ENCODE measurements at regions not wholly inside any gene's neighbourhood (a gene's known extent, or its start where the extent isn't known, plus 50 kb on each side); places are given as distances from the start of the nearest gene placed in this dataset.
"Not testable (repeated sequence)": the region's sequence is repeated elsewhere in the genome, so short reads cannot be mapped to it uniquely, and the experiment has no call there.

DNA sequence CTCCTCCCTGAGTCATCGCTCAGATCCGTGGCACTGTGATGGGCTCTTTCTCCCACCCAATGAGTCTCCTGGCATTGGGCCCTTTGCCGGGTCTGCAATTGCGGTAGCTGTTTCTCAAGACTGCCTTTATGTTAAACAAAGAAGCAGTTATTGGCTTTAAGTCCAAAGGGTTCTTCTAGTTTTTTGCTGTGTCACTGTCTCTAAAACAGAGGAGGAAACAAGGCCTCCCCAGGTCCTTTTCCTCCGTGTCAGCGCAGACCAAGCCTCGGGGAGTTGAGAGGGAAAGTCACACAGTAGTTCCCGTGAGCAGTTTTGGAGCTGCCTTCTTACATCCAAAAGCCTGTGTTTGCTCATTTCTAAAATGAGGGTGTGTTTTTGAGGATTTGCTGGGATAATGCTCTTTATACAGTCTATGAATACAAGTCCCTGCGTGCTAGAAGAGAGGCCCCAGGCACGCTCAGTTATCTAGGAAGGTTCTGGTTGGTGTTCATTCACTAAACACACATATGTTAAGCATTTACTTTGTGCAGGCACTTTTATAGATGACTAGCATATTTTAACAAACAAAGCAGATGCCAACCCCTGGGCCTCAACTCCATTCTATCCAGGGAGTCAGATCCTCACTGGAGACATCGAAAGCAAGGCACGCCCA lies 126.0 kb upstream of the PZP start:
- DNase-seq, result no peak

DNA sequence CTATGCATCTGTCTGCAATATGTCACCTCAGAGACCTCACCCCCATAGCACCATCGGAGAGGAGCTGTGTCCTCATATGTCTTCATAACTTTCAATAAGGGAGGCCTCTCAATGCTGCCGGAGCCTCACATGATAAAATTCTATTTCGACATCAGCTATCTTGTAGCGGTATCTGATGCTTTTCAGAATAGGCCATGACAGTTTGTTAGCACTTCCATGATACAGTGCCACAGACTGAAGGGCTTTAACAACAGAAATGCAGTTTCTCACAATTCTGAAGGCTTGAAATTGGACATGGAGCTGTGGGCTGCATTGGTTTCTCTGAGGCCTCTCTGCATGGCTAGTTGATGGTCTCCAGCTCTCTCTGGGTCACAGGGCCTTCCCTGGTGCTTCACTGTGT lies 125.0 kb upstream of the PZP start:
- DNase-seq, result no peak

DNA sequence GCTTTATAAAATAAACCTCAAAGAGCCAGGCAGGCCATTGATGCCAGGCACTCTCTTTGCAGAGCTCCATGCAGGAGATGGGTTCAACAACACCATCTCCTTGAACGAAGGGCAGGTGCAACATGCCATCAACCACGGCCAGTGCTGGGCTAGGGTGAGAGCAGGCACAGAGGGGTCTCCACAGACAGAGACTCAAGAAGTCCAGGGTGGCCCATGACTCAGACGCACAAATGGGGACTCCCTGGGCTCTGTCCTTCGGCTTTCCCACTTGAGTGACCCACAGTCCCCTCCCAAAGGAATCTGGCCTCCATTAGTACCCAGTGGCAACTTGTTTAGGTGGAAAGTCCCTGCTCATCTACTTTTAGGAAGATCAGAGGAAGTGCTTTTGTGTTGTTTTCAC lies 124.4 kb upstream of the PZP start:
- DNase-seq, result no peak

DNA sequence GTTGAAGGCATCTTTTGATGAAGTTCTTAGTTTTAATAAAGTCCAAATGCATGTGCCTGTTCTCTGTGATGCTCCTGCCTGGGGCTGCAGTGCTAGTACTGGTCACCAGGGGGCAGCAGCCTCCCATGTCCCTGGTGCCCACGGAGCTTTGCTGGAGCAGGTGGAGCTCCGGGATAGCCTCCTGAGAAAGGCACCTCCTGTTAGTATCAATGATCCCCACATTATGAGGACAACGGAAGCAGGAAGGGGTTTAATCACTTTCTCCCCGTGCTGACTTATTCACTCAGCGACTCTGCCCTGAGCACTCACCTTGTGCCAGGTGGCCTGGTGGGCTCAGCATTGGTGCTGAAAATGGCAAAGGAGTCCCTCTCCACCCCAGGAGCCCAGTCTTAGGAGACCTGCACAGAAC lies 123.0 kb upstream of the PZP start:
- peak; percentile 49 for DNase-seq

DNA sequence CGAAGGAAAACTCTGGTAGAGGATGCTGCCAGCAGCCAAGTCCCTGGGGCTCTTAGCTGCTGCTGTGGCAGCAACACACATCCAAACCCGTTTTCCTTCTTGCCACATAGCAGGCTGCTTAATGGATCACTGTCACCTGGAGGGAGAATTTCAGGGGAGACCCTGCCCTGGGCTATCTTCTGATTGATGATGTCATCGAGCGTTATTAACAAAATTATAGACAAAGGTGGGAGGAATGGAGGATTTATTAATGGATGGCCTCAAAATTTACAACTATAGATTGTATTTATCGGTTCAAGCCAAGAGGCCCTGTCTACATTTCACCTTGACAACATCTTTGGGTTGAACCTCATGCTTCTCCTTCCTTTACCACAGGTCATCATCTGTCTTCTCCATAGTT lies 120.8 kb upstream of the PZP start:
- DNase-seq, result no peak

DNA sequence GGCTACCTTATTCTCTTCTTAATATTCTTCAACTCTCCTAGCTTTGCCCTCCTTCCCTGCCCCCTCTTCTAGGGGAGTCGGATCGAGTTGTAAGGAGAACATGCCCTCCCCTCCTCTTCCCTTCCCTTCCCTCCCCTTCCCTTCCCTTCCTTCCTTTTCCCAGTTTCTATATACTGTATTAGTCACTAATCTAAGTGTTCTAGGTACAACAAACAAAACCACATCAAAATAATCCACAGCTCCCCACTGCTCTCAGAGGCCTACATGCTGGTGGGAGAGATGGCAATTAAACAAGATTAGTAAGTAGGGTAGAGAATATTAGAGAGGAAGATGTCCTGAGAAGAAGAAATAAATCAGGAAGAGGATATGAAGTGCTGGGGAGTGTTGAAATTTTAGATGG lies 119.9 kb upstream of the PZP start:
- DNase-seq, result no peak

DNA sequence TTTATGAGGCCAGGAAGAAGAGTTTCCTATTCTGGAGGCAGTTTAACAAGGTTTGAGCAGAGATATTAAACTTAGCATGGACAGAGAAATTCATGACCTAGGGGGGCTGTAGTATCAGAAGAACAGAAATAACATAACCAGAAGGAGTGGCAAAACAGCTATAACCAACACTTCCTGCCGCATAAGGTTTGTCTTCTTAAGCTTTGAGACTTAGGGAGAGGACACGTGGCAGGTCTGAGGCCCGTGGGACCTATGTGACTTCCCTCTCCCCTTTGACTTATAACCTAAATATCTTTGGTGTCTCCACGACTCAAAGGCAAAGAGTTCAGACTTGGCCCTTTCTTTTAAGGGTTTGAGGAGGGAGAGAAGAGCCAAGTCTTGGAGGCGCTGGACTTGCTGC lies 119.1 kb upstream of the PZP start:
- no peak for DNase-seq

DNA sequence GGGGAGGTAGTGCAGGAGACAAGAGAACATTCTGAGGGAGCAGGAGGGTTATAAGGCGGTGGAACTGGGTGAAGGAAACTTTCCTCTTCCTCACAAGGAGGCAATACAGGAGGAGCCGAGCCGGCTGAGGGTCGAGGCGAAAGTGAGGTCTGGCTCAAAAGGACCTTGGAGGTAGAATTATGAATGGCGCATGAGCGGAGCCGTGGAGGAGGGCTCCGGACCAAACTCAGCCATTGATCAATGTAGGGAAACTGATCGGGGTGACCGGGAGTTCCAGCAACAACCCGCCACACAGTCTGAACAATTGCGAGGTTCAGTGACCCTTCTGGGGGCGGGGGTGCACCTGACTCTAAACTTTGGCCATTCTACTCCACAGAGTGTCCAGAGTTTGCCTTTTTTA lies 118.7 kb upstream of the PZP start:
- not testable (repeated sequence) for DNase-seq

DNA sequence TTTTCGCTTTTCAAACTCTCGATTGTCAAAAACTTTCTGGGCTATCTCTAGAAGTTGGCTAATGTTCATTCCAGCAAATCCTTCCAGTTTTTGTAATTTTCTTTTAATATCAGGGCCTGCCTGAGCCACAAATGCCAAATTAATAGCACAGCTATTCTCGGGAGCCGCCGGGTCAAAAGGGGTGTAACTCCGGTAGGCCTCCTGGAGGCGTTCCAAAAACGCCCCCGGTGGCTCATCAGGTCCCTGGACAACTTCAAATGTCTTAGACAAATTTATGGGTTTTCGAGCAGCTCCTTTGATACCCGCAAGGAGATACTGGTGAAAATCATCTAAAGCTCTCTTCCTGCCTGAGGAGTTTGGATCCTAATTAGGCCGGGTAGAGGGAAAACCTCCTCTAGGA lies 117.9 kb upstream of the PZP start:
- no peak for DNase-seq

DNA sequence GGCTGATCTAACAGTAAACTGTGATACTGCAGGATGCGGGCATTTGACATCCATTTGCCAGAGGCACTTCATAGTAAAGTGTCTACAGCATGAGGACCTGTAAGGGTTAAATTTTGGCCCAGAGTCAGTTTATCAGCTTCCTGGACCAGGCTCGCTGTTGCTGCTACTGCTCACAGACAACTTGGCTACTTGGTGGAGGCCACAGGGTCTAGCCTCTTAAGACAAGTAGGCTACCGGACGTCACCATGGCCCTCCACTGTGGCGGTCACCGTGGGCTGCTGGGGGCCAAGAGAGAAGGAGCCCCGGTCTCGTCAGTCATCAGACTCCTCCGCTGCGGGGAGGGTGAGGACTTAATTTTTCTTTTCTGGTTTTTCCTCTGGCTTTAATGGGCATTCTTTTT lies 117.3 kb upstream of the PZP start:
- no peak for DNase-seq

DNA sequence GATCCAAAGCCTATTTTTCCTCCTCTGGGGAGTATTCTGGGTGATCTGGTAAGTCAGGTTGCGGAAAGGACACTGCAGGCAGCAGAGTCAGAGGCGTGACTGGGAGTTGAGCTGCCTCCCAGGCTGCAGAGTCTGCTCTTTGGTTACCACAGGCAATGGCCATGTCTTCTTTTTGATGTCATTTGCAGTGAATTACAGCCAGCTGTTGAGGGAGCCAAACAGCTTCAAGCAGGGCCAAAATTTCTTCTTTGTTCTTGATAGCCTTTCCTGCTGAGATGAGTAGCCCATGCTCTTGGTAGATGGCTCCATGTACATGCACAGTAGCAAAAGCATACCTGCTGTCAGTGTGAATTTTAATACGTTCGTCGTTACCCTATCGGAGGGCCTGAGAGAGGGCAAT lies 116.6 kb upstream of the PZP start:
- DNase-seq, result no peak

DNA sequence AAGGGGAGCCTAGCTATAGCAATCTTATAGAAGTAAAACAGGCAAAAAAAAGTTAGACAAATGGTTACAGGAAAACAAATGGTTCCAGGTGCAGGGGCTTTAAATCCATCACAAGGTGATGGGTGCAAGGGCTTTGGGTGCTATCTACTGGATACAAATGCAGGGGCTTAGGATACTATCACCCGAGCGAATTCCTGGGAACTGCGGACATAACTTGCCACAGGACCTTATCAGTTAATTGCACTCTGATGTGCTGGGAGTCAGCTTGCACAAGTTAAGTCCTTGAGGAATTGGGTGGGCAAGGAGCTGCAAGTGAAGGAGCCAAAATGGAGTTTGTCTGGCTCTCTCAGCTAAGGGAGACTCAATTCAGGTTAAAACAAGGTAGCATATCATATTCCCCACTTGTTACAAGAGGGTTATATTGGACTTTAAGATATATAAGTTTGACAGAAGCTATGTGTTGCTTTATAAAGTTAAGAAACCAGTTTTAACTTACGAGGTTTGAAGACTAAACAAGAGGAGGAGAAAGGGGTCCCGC lies 115.0 kb upstream of the PZP start:
- DNase-seq, result no peak

DNA sequence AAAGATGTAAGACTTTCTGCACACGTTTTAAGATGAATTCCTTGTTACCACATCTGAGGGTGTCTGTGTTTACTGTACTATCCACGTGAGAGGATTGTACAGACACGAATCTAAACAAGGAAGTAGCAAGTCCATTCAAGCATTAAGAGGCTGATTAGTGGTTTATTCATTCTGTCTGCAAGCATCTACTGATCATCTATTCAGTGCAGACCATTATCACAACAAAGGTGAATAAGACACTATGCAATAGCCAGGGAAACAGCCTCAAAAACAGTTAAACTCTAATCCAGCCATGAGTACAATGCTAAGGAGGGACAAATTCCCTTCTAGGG lies 111.6 kb upstream of the PZP start:
- DNase-seq, result no peak

DNA sequence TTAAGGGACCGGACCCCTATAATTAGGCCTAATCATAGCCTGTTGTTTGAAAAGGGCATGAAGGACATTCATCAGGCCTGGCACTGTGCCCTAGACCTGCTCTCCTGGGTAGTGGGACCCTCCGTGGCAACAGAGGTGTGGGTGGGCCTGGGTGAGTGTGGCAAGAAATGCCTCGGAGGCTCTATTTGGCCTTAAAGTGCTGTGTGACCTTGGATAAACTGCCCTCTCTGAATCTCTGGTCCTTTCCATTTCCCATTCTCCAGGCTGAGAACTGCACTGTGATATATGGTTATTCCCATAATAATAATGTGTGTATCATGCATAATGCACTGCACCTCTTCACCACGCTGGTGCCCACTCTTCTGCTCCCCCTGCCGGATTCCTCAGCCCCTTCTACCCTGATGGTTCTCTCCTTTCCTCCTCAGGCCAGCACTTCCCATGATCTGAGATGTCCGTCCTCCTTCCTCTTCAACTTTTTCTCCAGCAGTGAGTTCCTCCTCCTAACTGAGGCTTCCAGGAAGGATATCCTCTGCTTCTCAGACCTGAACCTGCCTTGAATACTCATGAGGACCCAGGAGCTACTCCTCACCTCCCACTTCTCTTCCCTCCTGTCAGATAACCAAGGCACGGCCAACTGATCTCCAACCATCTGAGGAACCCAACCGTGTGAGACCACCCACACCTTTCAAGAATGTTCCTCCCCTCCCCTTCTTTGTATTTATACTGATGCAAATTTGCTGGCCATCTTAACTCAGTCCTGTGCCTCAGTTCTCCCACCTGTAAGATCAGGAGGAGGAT lies 111.0 kb upstream of the PZP start:
- DNase-seq, result no peak

DNA sequence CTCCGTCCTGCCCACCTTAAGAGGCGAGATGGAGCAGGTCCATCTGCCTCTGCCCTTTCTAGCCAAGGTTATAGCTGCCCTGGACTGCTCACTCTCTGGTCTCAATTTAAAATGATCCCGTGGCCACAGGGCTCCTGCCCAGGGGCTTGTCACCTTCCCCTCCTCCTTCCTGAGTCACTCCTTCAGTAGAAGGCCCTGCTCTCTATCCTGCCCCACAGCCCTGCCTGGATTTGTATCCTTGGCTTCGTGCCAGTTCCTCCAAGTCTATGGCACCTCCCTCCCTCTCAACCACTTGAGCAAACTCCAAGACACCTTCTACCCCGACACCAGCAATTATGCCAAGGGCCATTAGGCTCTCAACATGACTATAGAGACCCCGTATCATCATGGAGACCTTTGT lies 105.3 kb upstream of the PZP start:
- not testable (repeated sequence) for DNase-seq

DNA sequence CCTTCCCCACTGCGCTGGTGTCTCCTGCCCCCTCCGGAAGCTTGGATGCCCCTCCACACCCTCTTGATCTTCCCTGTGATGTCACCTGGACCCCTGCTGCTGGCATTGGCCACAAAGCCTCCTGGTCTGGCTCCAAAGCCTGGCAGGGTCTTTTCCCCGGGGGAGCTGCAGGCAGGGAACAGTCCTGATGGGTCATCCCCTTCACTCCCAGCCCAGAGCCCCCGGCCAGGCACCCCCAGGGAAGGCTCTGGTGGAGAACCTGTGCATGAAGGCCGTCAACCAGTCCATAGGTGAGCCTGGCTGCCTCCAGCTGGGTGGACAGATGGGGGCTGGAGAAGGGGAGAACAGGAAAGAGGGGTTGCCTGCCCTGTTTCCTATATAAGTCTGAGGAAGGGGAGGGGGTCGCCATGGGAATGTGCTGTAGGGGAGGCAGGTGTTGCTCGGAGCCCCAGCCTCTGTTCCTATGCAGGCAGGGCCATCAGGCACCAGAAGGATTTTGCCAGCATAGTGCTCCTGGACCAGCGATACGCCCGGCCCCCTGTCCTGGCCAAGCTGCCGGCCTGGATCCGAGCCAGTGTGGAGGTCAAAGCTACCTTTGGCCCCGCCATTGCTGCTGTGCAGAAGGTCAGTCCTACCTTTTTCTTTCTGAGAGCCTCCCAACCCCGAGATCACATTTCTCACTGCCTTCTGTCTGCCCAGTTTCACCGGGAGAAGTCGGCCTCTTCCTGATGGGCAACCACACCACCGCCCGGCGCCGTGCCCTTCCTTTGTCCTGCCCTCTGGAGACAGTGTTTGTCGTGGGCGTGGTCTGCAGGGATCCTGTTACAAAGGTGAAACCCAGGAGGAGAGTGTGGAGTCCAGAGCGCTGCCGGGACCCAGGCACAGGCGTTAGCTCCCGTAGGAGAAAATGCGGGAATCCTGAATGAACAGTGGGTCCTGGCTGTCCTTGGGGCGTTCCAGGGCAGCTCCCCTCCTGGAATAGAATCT lies 104.5 kb upstream of the PZP start:
- DNase-seq, result not testable (repeated sequence)

DNA sequence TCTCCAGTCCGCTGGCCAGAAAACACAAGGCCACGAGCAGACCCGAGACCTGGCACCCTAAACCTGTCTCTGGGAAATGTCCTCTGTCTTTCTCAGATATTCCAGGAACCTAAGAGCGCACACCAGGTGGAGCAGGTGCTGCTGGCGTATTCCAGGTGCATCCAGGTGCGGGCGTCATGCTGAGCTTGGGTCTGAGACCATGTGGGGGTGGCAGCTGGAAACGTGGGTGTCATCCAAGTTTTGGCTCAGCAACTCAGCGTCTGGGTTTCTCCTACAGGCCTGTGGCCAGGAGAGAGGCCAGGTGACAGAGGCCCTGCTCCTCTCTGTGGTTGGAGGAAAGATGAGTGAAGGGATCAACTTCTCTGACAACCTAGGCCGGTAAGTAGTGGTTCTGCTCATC lies 103.3 kb upstream of the PZP start:
- DNase-seq, result not testable (repeated sequence)

DNA sequence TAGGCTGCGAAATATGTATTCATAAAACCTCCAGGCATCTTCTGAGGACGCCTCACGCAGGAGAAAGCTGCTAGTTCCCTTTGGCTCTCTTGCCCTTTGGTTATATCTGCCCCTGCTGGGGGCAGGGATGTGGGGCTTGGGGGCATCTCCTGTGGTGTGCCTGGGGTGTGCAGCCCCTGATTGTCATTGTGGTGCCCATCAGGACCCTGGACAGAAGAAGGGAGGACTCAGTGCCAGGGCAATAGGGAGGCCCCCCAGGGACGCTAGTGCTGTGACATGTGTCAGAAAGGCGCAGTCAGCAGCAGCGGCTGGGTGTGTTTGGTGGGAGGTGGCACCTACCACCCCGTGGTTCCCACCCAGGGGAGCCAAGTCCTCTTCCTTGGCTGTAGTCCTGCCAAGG lies 102.5 kb upstream of the PZP start:
- not testable (repeated sequence) for DNase-seq

DNA sequence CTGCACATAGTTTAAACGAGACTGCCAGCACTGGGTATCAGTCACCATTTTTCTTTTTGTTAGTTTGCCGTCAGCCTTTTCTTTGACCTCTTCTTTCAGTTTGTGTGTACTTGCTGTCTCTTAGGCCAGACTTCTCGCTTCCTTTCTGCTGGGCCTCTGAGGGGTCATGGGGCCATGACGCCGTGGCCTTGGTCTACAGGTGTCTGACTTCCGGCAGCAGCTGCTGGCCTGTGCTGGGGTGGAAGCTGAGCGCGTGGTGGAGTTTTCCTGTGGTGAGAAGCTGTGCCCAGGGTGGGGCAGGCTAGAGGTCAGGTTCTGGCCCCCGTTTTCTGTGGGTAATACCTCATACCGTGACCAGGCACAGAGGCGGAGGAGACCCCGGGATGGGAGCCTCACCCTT lies 101.6 kb upstream of the PZP start:
- not testable (repeated sequence) for DNase-seq

DNA sequence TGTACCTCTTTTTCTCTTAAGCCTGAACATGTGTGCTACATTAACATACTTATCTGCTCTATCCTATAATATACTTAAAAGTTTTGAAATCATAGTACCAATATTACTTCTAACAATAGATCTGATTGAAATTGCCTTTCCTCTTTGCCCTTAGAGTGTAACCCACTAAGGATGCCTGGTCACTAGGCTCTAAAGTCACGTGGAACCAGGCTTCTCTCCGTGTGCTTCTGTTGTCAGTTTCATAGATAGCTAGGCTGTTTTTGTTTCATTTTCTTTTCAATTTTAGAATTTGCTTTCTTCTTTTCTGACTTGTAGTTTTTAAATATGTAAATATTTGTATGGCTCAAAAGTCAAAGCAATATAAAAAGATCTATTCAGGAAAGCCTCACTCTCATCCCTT lies 100.5 kb upstream of the PZP start:
- DNase-seq, result not testable (repeated sequence)

DNA sequence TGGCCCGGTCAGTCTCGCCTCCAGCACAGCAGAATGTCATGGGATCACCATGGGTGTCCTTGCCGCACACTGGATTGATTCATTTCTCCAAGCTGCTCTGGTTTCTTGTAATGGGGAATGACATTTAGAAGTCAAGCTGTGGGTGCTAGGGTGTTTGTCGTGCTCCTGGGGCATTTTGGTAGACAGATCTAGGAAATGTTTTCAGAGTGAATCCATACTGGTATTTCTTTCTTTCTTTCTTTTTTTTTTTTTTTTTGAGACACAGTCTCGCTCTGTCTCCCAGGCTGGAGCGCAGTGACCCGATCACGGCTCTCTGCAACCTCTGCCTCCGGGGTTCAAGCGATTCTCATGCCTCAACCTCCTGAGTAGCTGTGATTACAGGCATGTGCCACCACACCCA lies 100.0 kb upstream of the PZP start:
- DNase-seq, result not testable (repeated sequence)

DNA sequence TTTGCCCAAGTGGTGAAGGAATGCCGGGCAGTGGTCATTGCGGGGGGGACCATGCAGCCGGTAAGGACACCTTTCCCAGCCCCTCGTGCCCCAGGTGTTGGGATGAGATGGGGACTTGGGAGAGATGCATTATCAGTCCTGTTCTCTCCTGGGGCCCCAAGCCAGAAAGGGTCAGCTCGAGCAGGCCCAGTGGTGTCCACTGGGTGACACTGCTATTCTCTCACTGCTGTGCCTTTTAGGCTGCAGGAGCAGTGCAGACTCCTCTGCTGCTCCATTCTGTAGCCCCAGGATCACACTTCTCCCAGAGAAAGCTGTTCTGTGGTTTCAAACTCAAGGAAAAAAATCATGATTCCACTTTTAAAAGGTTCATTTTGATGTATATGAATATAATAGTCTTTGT lies 99.1 kb upstream of the PZP start:
- DNase-seq, result not testable (repeated sequence)

DNA sequence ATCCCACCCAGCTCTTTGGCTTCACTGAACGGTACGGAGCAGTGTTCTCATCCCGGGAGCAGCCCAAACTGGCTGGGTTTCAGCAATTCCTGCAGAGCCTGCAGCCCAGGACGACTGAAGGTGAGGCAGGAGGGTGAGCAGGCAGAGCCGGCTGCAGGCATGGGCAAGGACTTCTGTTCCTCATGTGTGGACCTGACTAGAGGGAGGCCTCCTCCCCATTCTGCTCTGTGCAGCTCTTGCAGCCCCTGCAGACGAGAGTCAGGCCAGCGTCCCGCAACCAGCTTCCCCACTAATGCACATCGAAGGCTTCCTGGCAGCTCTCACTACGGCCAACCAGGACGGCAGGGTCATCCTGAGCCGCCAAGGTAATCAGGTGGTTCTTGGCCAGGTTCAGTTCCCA lies 97.8 kb upstream of the PZP start:
- not testable (repeated sequence) for DNase-seq

All from activated effector memory CD4-positive, alpha-beta T cell treated with Interleukin-2 at 50 U/mL for 16 hours (primary cell).